K562 (cell line): ENCODE measurements at regions not wholly inside any gene's neighbourhood (a gene's known extent, or its start where the extent isn't known, plus 50 kb on each side); places are given as distances from the start of the nearest gene placed in this dataset.
A peak's percentile ranks its signal among the peaks of the same experiment; 100 is the strongest.

Experiments used
- ATAC-seq: fragments of 200-7000 bp; cut with Tn5 transposase; 3 replicates; pipeline ENCODE4 v1.9.1; 2020; ENCODE audit warnings: moderate library complexity
- BruUV-seq: library from RNA; stranded (reverse); fragments of 400-500 nt; replicated peaks from 2 replicates; lab custom pipeline; 2021; lab: Mats Ljungman, UMichigan
- CTCF ChIA-PET: fragments of 300-600 bp; formaldehyde crosslinking; extraction: SDS; loops from one replicate; lab custom pipeline; 2021; ENCODE audit warnings: low intra/inter-chr PET ratio; lab: Yijun Ruan, JAX
- POLR2A ChIA-PET: fragments of 300-600, 350-650 bp; sonication (Branson Sonifier 250); formaldehyde crosslinking; extraction: SDS; loops from one replicate; lab custom pipeline; 2021; ENCODE audit warnings: antibody characterized with exemption, inconsistent platforms; lab: Yijun Ruan, JAX
- DNase-seq, 4 experiments: peaks; one replicate each; pipeline versions ENCODE4 v3.0.0 to v3.0.0-alpha.2; 2011 to 2018; ENCODE audit warnings: low spot score in 3 of 4, mixed read lengths in 3 of 4; ENCODE audit errors: extremely low read depth in 1 of 4
- FAIRE-seq: peaks from 2 replicates; lab custom pipeline; 2011; peaks lifted over from hg19 to GRCh38; lab: Jason Lieb, UNC
- H2AFZ ChIP-seq: 2 replicates; pipeline ENCODE4 v1.6.0; 2011; ENCODE audit warnings: low read depth, low read length, control low read depth, inconsistent platforms
- H3K27ac ChIP-seq: fragments of 200-600 bp; 3 replicates; pipeline ENCODE4 v1.8.0; 2011; ENCODE audit warnings: low read depth, mild to moderate bottlenecking, control low read depth, inconsistent platforms, low read length, moderate library complexity, mixed read lengths; ENCODE audit errors: extremely low read depth
- H3K27me3 ChIP-seq, 2 experiments: fragments of 300-600 bp in 1 of 2; 2 replicates in 1 of 2; 3 replicates in 1 of 2; pipeline versions ENCODE4 v1.6.0 to v1.8.0; 2011; ENCODE audit warnings: inconsistent platforms in 2 of 2, low read length in 2 of 2, mild to moderate bottlenecking in 1 of 2, mixed read lengths in 1 of 2, moderate library complexity in 1 of 2; ENCODE audit not compliant: control insufficient read depth in 2 of 2, insufficient read depth in 2 of 2
- H3K36me3 ChIP-seq: fragments of 300-600 bp; 3 replicates; pipeline ENCODE4 v1.8.0; 2011; ENCODE audit warnings: mild to moderate bottlenecking, low read length, inconsistent platforms; ENCODE audit not compliant: control insufficient read depth, insufficient read depth
- H3K4me1 ChIP-seq, 2 experiments: fragments of 200-600 bp in 1 of 2; replicated peaks in 1 of 2; 2 replicates in 1 of 2; 3 replicates in 1 of 2; pipeline versions ENCODE4 v1.5.1 to v1.8.0; 2011; ENCODE audit warnings: inconsistent platforms in 2 of 2, low read length in 2 of 2, mild to moderate bottlenecking in 1 of 2, mixed read lengths in 1 of 2, moderate library complexity in 1 of 2; ENCODE audit not compliant: control insufficient read depth in 2 of 2, insufficient read depth in 2 of 2
- H3K4me2 ChIP-seq: 2 replicates; pipeline ENCODE4 v1.6.1; 2011; ENCODE audit warnings: low read length, control low read depth, inconsistent platforms, mixed read lengths; ENCODE audit not compliant: insufficient read depth
- H3K4me3 ChIP-seq: fragments of 200-600 bp; sonication (generic), shearing (Covaris generic); 2 replicates; pipeline ENCODE4 v1.5.1; 2016; ENCODE audit warnings: control low read depth, inconsistent platforms
- H3K79me2 ChIP-seq: fragments of 200-600 bp; 3 replicates; pipeline ENCODE4 v1.8.0; 2011; ENCODE audit warnings: low read length, inconsistent platforms; ENCODE audit not compliant: control insufficient read depth, insufficient read depth
- H3K9ac ChIP-seq, 2 experiments: 2 replicates each; pipeline versions ENCODE4 v1.6.0 to v1.6.1; 2011; ENCODE audit warnings: low read depth in 2 of 2, low read length in 2 of 2, control low read depth in 1 of 2, inconsistent platforms in 1 of 2, mild to moderate bottlenecking in 1 of 2, mixed read lengths in 1 of 2; ENCODE audit not compliant: insufficient read depth in 1 of 2
- H3K9me1 ChIP-seq: one replicate; pipeline ENCODE4 v1.6.0; 2011; ENCODE audit warnings: inconsistent platforms, mild to moderate bottlenecking, low read length, moderate library complexity; ENCODE audit not compliant: control insufficient read depth, insufficient read depth
- H3K9me3 ChIP-seq: replicated peaks from 2 replicates; pipeline ENCODE4 v1.5.1; 2011; ENCODE audit warnings: low read depth, low read length, inconsistent platforms; ENCODE audit not compliant: control insufficient read depth, insufficient read depth
- H4K20me1 ChIP-seq: replicated peaks from 2 replicates; pipeline ENCODE4 v1.6.1; 2011; ENCODE audit warnings: low read length, inconsistent platforms, mixed read lengths; ENCODE audit not compliant: control insufficient read depth, insufficient read depth
- MEIS2 ChIP-seq: fragments of 450-650 bp; IDR thresholded peaks from 2 replicates; pipeline ENCODE4 v1.6.1; 2014; ENCODE audit warnings: mild to moderate bottlenecking; ENCODE audit not compliant: partially characterized antibody
- PBX2 ChIP-seq, 2 experiments: IDR thresholded peaks in 1 of 2; conservative IDR thresholded peaks in 1 of 2; 2 replicates each; pipeline ENCODE4 v1.6.1; 2016; ENCODE audit warnings: low read depth in 2 of 2, mild to moderate bottlenecking in 1 of 2, missing compliant biosample characterization in 1 of 2, missing genetic modification characterization in 1 of 2, moderate library complexity in 1 of 2
- SRSF1 ChIP-seq: fragments of 200-400 bp; formaldehyde crosslinking; IDR thresholded peaks from 2 replicates; pipeline ENCODE4 v1.6.1; 2017; ENCODE audit warnings: mild to moderate bottlenecking, low read depth, low read length, moderate library complexity
- WGBS: fragments of 100-300 bp; shearing (Covaris generic); methylation state at CpG from one replicate; pipeline ENCODE4 v1.1.6; 2016; ENCODE audit warnings: low coverage, mixed read lengths; ENCODE audit not compliant: insufficient coverage; ENCODE audit errors: missing lambda C conversion rate; 5-methylcytosine and 5-hydroxymethylcytosine counted together
- in situ Hi-C: fragments of 300-500 bp; cut with MboI; formaldehyde crosslinking; loops from 4 replicates; pipeline ENCODE4 v1.15.0; 2018; ENCODE audit warnings: inconsistent platforms, mixed read lengths
- intact Hi-C: fragments of 100-400 bp; cut with micrococcal nuclease; formaldehyde crosslinking; loops from 2 replicates; pipeline ENCODE4 v1.14.2; 2022

GRCh38 chr4:74583089-74583700 lies 138.3 kb downstream of the AREG start:
- BruUV-seq, result no TSS peak
- Histone ChIP-seq H3K27ac (no peak overlapping the region), H2AFZ (no peak overlapping the region), H3K9me3 (no peaks in the 10 kb centered on the region; the same call in 1 of the 2 replicates), H3K4me3 (no peak overlapping the region), H3K4me1 (no peaks in the 10 kb centered on the region), H3K9me1 (no peaks in the 10 kb centered on the region), H3K27me3 (no peaks in the 10 kb centered on the region), H3K9ac (no peak overlapping the region), H4K20me1 (no peaks in the 10 kb centered on the region), H3K36me3 (no peaks in the 10 kb centered on the region), H3K4me2 (no peak overlapping the region), H3K79me2 (no peaks in the 10 kb centered on the region)
- POLR2A ChIA-PET, result interaction anchor here (0.5 to 0.8 kb wide), 2 partner anchors 23 to 417 kb away, joined by 3 read pairs; no protein-coding TSS in a partner anchor
- CTCF ChIA-PET, result no interaction called here
- no peak for TF ChIP-seq PBX2 (CRISPR knock-in tag; IDR thresholded peaks at IDR 0.05; ENCODE audit: low read depth)
- TF ChIP-seq PBX2 (tag; conservative IDR thresholded peaks at IDR 0.05; ENCODE audit: low read depth), result 0 out of 2 replicates have a peak, but pooled peaks have one; percentile 20
- no peak for TF ChIP-seq SRSF1
- peak; percentile 35 for TF ChIP-seq MEIS2
- FAIRE-seq, result no peak
- ATAC-seq, result no peak
- 0% methylated on average over 1 of the region's 1 CpG for WGBS
- no peak for DNase-seq
- in situ Hi-C loops, result no loop called here
- intact Hi-C loops, result no loop called here
